T-helper 1 cell treated with Interleukin-12 subunit alpha and Interleukin-12 subunit beta and Interleukin-4 antibody, amounts not matched to agents 30 ng/mL and 1 ng/mL, for 36 hours (primary cell): ENCODE measurements at regions not wholly inside any gene's neighbourhood (a gene's known extent, or its start where the extent isn't known, plus 50 kb on each side); places are given as distances from the start of the nearest gene placed in this dataset.

Experiments used
- intact Hi-C: fragments of 100-400 bp; cut with micrococcal nuclease; formaldehyde crosslinking; loops from one replicate; pipeline ENCODE4 v1.15.1; 2024

DNA sequence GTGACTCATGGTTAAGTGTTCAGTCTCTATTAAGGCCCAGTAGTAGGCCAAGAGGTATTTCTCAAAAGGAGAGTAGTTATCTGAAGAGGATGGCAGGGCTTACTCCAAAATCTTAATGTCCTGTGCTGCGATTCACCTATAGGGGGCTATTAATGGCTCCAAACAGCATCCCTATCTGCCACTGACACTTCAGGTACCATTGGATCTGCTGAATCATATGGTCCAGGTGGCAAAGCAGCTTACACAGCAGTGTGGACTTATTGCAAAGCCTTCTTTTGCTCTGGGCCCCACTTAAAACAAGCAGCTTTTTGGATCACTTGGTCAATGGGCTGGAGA lies 60.8 kb upstream of the ATP2B1 start:
- intact Hi-C loops, result loop anchor here (10.0 kb wide), 1 partner anchor 715 kb away; no protein-coding TSS in a partner anchor

DNA sequence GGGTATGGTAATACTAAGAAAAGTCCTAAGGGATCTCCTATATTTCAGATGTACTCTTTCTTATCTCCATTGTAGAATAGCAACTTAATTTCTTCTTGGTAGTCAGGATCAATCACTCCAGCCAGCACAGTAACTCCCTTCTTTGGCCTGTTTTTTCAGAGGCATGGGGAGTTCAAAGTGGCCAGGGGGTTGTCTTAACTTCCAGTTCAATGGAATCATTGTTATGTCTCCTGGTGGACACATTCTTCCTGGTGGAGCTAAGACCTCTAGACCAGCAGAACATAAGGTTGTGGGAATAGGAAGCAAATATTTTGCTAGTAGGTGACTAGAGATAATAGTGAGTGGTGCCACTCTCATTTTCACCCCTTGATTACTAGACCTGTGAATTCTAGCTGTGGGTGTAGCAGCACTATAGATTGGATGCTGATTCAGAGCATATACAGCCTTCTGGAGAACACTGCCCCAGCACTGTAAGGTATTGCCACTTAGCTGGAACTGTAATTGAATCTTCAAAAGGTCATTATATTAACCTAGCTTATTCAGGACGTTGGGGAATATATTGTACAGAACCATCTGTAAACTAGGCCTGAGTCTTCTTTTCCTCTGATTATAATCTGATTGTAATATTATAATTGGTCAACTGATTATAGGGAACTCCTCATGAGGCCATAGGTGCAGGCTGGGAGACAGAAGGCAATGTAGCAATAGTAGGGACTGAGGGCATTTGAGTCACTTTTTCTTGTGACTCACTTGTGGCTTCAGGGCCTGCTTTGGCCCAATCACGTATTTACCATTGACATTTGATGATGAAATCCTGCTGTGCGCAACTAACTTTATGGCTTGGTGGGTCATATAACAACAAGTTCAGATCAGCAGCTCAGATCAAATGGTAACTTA lies 60.2 kb upstream of the ATP2B1 start:
- intact Hi-C loops, result loop anchor here (10.0 kb wide), 1 partner anchor 714 kb away; no protein-coding TSS in a partner anchor

DNA sequence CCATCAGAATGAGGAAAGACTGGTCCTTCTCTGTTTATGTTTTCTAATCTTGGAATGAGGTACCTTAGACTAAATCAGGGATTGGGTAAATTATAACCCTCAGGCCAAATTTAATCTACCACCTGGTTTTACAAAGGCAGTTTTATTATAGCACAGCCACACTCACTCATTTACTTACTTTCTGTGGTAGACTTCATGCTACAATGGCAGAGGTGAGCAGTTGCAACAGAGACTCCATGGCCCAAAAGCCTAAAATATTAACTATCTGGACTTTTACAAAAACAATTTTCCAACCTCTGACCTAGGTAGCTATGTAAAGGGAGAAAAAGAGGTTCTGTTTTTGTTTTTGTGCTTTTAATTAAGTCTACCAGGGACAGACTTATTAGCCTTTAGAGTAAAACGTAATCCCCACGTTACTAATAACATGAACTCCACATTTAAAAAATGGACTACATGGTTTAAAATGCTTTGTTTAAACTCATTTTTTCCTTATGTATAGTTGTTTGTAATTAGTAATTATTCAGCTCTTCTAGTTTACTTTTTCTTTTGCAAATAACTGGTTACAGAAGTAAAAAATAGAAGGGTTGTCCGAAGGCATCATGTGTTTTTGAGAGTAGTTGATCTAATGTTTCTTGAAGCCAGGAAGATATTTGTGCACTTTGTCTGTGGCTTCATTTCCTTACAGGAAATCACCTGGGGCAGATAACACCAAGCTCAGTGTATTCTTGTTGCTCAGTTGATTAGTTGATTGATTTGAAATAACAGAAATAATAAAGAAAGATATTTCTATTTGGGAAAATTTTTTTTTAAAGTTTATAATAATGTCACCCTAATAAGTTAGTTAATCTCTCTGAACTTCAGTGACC lies 57.6 kb upstream of the ATP2B1 start:
- intact Hi-C loops, result loop anchor here (10.0 kb wide), 1 partner anchor 711 kb away; no protein-coding TSS in a partner anchor

DNA sequence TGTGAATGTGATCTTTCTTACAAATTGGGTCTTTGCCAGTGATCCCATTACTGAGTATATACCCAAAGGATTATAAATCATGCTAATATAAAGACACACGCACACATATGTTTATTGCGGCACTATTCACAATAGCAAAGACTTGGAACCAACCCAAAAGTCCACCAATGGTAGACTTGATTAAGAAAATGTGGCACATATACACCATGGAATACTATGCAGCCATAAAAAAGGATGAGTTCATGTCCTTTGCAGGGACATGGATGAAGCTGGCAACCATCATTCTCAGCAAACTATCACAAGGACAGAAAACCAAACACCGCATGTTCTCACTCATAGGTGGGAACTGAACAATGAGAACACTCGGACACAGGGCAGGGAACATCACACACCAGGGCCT lies 55.5 kb upstream of the ATP2B1 start:
- intact Hi-C loops, result loop anchor here (10.0 kb wide), 1 partner anchor 709 kb away; no protein-coding TSS in a partner anchor

DNA sequence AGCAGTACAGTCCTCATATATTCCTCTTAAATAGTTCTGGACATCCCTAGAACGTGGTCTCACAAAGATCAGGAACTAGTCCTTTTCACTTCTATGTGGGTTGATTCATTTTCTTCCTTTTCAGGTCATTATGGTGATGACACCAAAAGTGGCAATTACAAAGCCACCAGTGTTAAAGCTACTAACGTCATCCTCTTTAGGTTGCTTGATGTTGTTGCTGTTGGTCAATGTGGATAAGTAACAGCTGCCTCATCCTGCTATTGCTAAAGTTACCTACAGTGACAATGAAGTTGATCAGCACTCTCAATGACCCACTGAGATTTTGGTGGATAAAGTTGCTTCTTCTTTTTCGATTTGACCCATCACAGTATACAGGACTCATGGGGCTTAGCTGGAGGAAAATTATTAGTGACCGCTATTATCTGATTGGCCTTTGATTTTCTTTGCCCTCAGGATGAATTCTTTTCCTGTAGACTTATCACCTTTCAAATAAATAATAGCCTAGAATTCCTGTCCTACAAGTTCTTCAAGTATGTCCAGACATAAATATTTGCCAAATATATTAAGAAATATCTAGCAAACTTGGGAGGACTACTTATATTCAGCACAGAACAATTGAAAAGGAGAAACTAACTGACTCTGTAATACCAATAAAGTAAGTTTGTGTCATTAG lies 54.0 kb upstream of the ATP2B1 start:
- intact Hi-C loops, result loop anchor here (10.0 kb wide), 1 partner anchor 708 kb away; no protein-coding TSS in a partner anchor

DNA sequence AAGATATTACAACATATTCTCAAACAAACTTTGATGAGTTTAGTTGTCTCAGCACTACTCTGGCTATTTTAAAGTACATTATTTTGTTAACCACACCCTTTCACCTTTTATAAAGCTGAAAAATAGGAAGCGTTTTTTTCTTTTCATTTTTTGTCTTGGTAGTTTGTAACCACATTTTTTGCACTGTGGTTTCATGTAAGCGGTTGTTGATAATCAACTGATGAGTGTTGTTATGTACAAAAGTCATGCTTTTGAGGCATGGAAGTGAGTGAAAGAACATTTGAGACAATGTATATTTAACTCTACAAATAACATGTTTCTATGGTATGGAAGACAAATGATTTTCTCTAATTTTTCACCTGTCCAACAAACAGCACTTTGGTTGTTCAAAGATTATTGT lies 52.1 kb upstream of the ATP2B1 start:
- intact Hi-C loops, result loop anchor here (10.0 kb wide), 1 partner anchor 706 kb away; no protein-coding TSS in a partner anchor
